K562 (cell line): ENCODE measurements at regions not wholly inside any gene's neighbourhood (a gene's known extent, or its start where the extent isn't known, plus 50 kb on each side); places are given as distances from the start of the nearest gene placed in this dataset.
"Not testable (repeated sequence)": the region's sequence is repeated elsewhere in the genome, so short reads cannot be mapped to it uniquely, and the experiment has no call there.

Source experiments
- ATAC-seq: fragments of 200-7000 bp; cut with Tn5 transposase; 3 replicates; pipeline ENCODE4 v1.9.1; 2020; ENCODE audit warnings: moderate library complexity
- BruUV-seq: library from RNA; stranded (reverse); fragments of 400-500 nt; replicated peaks from 2 replicates; lab custom pipeline; 2021; lab: Mats Ljungman, UMichigan
- CTCF ChIA-PET: fragments of 300-600 bp; formaldehyde crosslinking; extraction: SDS; loops from one replicate; lab custom pipeline; 2021; ENCODE audit warnings: low intra/inter-chr PET ratio; lab: Yijun Ruan, JAX
- POLR2A ChIA-PET: fragments of 300-600, 350-650 bp; sonication (Branson Sonifier 250); formaldehyde crosslinking; extraction: SDS; loops from one replicate; lab custom pipeline; 2021; ENCODE audit warnings: antibody characterized with exemption, inconsistent platforms; lab: Yijun Ruan, JAX
- DNase-seq, 4 experiments: peaks; one replicate each; pipeline versions ENCODE4 v3.0.0 to v3.0.0-alpha.2; 2011 to 2018; ENCODE audit warnings: low spot score in 3 of 4, mixed read lengths in 3 of 4; ENCODE audit errors: extremely low read depth in 1 of 4
- FAIRE-seq: peaks from 2 replicates; lab custom pipeline; 2011; peaks lifted over from hg19 to GRCh38; lab: Jason Lieb, UNC
- H2AFZ ChIP-seq: 2 replicates; pipeline ENCODE4 v1.6.0; 2011; ENCODE audit warnings: low read depth, low read length, control low read depth, inconsistent platforms
- H3K27ac ChIP-seq: fragments of 200-600 bp; 3 replicates; pipeline ENCODE4 v1.8.0; 2011; ENCODE audit warnings: low read depth, mild to moderate bottlenecking, control low read depth, inconsistent platforms, low read length, moderate library complexity, mixed read lengths; ENCODE audit errors: extremely low read depth
- H3K27me3 ChIP-seq, 2 experiments: fragments of 300-600 bp in 1 of 2; 2 replicates in 1 of 2; 3 replicates in 1 of 2; pipeline versions ENCODE4 v1.6.0 to v1.8.0; 2011; ENCODE audit warnings: inconsistent platforms in 2 of 2, low read length in 2 of 2, mild to moderate bottlenecking in 1 of 2, mixed read lengths in 1 of 2, moderate library complexity in 1 of 2; ENCODE audit not compliant: control insufficient read depth in 2 of 2, insufficient read depth in 2 of 2
- H3K36me3 ChIP-seq: fragments of 300-600 bp; 3 replicates; pipeline ENCODE4 v1.8.0; 2011; ENCODE audit warnings: mild to moderate bottlenecking, low read length, inconsistent platforms; ENCODE audit not compliant: control insufficient read depth, insufficient read depth
- H3K4me1 ChIP-seq, 2 experiments: fragments of 200-600 bp in 1 of 2; replicated peaks in 1 of 2; 2 replicates in 1 of 2; 3 replicates in 1 of 2; pipeline versions ENCODE4 v1.5.1 to v1.8.0; 2011; ENCODE audit warnings: inconsistent platforms in 2 of 2, low read length in 2 of 2, mild to moderate bottlenecking in 1 of 2, mixed read lengths in 1 of 2, moderate library complexity in 1 of 2; ENCODE audit not compliant: control insufficient read depth in 2 of 2, insufficient read depth in 2 of 2
- H3K4me2 ChIP-seq: 2 replicates; pipeline ENCODE4 v1.6.1; 2011; ENCODE audit warnings: low read length, control low read depth, inconsistent platforms, mixed read lengths; ENCODE audit not compliant: insufficient read depth
- H3K4me3 ChIP-seq: fragments of 200-600 bp; sonication (generic), shearing (Covaris generic); 2 replicates; pipeline ENCODE4 v1.5.1; 2016; ENCODE audit warnings: control low read depth, inconsistent platforms
- H3K79me2 ChIP-seq: fragments of 200-600 bp; 3 replicates; pipeline ENCODE4 v1.8.0; 2011; ENCODE audit warnings: low read length, inconsistent platforms; ENCODE audit not compliant: control insufficient read depth, insufficient read depth
- H3K9ac ChIP-seq, 2 experiments: 2 replicates each; pipeline versions ENCODE4 v1.6.0 to v1.6.1; 2011; ENCODE audit warnings: low read depth in 2 of 2, low read length in 2 of 2, control low read depth in 1 of 2, inconsistent platforms in 1 of 2, mild to moderate bottlenecking in 1 of 2, mixed read lengths in 1 of 2; ENCODE audit not compliant: insufficient read depth in 1 of 2
- H3K9me1 ChIP-seq: one replicate; pipeline ENCODE4 v1.6.0; 2011; ENCODE audit warnings: inconsistent platforms, mild to moderate bottlenecking, low read length, moderate library complexity; ENCODE audit not compliant: control insufficient read depth, insufficient read depth
- H3K9me3 ChIP-seq: replicated peaks from 2 replicates; pipeline ENCODE4 v1.5.1; 2011; ENCODE audit warnings: low read depth, low read length, inconsistent platforms; ENCODE audit not compliant: control insufficient read depth, insufficient read depth
- H4K20me1 ChIP-seq: replicated peaks from 2 replicates; pipeline ENCODE4 v1.6.1; 2011; ENCODE audit warnings: low read length, inconsistent platforms, mixed read lengths; ENCODE audit not compliant: control insufficient read depth, insufficient read depth
- NCOR1 ChIP-seq: fragments of 450-650 bp; IDR thresholded peaks from 2 replicates; pipeline ENCODE4 v1.6.1; 2016; ENCODE audit warnings: mild to moderate bottlenecking, moderate library complexity
- WGBS: fragments of 100-300 bp; shearing (Covaris generic); methylation state at CpG from one replicate; pipeline ENCODE4 v1.1.6; 2016; ENCODE audit warnings: low coverage, mixed read lengths; ENCODE audit not compliant: insufficient coverage; ENCODE audit errors: missing lambda C conversion rate; 5-methylcytosine and 5-hydroxymethylcytosine counted together
- in situ Hi-C: fragments of 300-500 bp; cut with MboI; formaldehyde crosslinking; loops from 4 replicates; pipeline ENCODE4 v1.15.0; 2018; ENCODE audit warnings: inconsistent platforms, mixed read lengths
- intact Hi-C: fragments of 100-400 bp; cut with micrococcal nuclease; formaldehyde crosslinking; loops from 2 replicates; pipeline ENCODE4 v1.14.2; 2022

- in situ Hi-C loops, result no loop called here
- FAIRE-seq (no peak), ATAC-seq (no peak)
- WGBS, result 9% methylated on average over 10 of the region's 18 CpGs
- Histone ChIP-seq H3K4me2 (no peak overlapping the region), H3K9ac (no peak overlapping the region), H2AFZ (no peak overlapping the region)
- no TSS peak for BruUV-seq
- TF ChIP-seq NCOR1, result no peak
- TF ChIP-seq, all 486 proteins: peak for 0
- Histone ChIP-seq H3K27ac (no peak overlapping the region), H3K27me3 (no peaks in the 10 kb centered on the region), H3K79me2 (no peaks in the 10 kb centered on the region), H3K9me3 (no peaks in the 10 kb centered on the region), H3K4me1 (peaks cover 0 to 7% of the 10 kb centered on the region in 2 experiments; a peak in 1 of 5 replicates), H3K9me1 (no peaks in the 10 kb centered on the region), H3K4me3 (no peak overlapping the region), H4K20me1 (no peaks in the 10 kb centered on the region), H3K36me3 (no peaks in the 10 kb centered on the region)
- CTCF ChIA-PET, result no interaction called here
- intact Hi-C loops, result no loop called here
- no peak for DNase-seq
- POLR2A ChIA-PET, result no interaction called here
Observed at GRCh38 chr7:56375173-56375572, 259.0 kb upstream of the NUPR2 start.

GRCh38 chr7:56374666-56375065 lies 258.4 kb upstream of the NUPR2 start:
- POLR2A ChIA-PET, H2AFZ ChIP-seq, intact Hi-C loops, ATAC-seq, H3K79me2 ChIP-seq, FAIRE-seq, H3K9me1 ChIP-seq, H3K27me3 ChIP-seq, H3K4me1 ChIP-seq, CTCF ChIA-PET, in situ Hi-C loops, H3K4me2 ChIP-seq, H3K9ac ChIP-seq, H3K36me3 ChIP-seq, H3K4me3 ChIP-seq, BruUV-seq, DNase-seq, H4K20me1 ChIP-seq, H3K27ac ChIP-seq, H3K9me3 ChIP-seq: not testable (repeated sequence)
- WGBS, result 24% methylated on average over 10 of the region's 25 CpGs

GRCh38 chr7:56373314-56373713 lies 257.1 kb upstream of the NUPR2 start:
- in situ Hi-C loops, FAIRE-seq, intact Hi-C loops: not testable (repeated sequence)

GRCh38 chr7:56371792-56372191 lies 255.6 kb upstream of the NUPR2 start:
- ATAC-seq, in situ Hi-C loops, H3K9ac ChIP-seq, H3K27me3 ChIP-seq, H3K9me1 ChIP-seq, H3K9me3 ChIP-seq, H3K27ac ChIP-seq, H3K4me3 ChIP-seq, FAIRE-seq, CTCF ChIA-PET, H4K20me1 ChIP-seq, H3K36me3 ChIP-seq, POLR2A ChIA-PET, DNase-seq, H3K79me2 ChIP-seq, BruUV-seq, H3K4me1 ChIP-seq, H2AFZ ChIP-seq, intact Hi-C loops, H3K4me2 ChIP-seq: not testable (repeated sequence)
- 32% methylated on average over 14 of the region's 27 CpGs for WGBS

More at GRCh38 chr7:56373314-56373713, 257.1 kb upstream of the NUPR2 start:
- H3K9me1 ChIP-seq, ATAC-seq, H3K79me2 ChIP-seq, H3K9ac ChIP-seq, BruUV-seq, H4K20me1 ChIP-seq, H3K27ac ChIP-seq, H3K4me1 ChIP-seq, H3K27me3 ChIP-seq, H3K4me3 ChIP-seq, CTCF ChIA-PET, H3K4me2 ChIP-seq, H3K36me3 ChIP-seq, H2AFZ ChIP-seq, POLR2A ChIA-PET, H3K9me3 ChIP-seq: not testable (repeated sequence)
- WGBS, result 30% methylated on average over 10 of the region's 24 CpGs
- peak in 1 of 4 experiments; percentile 16 for DNase-seq
